ENCODE measurements at regions not wholly inside any gene's neighbourhood (a gene's known extent, or its start where the extent isn't known, plus 50 kb on each side); places are given as distances from the start of the nearest gene placed in this dataset.

GRCh38 chr3:193911784-193912340 is 224.1 kb upstream of the HES1 start:
- TF ChIP-seq CTCF (IDR thresholded peaks at IDR 0.05) (no peak), POLR2A (IDR thresholded peaks at IDR 0.05) (no peak)

Data from esophagus squamous epithelium (tissue), 4 donors.